ENCODE measurements at regions not wholly inside any gene's neighbourhood (a gene's known extent, or its start where the extent isn't known, plus 50 kb on each side); places are given as distances from the start of the nearest gene placed in this dataset.

DNA sequence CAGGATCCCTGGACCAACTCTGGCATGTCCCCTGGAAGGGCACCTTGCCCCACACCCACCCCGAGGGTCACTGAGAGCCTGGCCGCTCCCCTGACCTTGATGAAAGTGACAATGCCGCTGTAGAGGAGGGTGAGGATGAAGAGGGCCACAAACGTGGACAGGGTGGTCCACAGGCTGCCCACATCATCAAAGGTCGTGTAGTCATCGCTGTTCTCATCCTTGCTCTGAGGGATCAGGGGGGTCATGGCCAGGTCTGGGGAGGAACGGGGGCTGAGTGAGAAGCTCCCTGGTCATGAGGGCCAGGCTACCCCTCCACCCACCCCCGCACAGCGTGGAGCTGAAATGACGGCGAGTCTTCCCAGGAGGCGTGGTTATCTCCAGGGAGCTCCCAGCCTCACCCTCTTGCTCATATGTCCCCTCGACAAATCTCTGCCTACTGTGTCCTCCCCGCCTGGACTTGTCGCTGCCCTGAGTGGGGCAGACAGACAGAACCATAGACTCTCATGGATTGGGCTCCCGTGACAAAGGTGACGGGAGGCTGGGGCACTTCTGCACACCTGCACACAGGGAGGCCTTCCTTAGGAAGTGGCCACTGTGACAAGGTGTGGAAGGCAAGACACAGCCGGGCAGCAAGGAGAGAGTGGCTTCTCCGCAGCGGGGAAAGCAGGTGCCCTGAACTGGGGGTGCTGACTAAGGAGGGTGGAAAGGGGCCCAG is 311.1 kb downstream of the TMEM121 start:
- Histone ChIP-seq H3K9me3 (no peaks in the 10 kb centered on the region), H3K4me3 (no peak overlapping the region), H3K27ac (no peak overlapping the region), H3K4me1 (no peaks in the 10 kb centered on the region), H3K36me3 (ENCODE audit: insufficient read depth in 1 of 2, low read depth in 1 of 2) (no peaks in the 10 kb centered on the region), H3K27me3 (ENCODE audit: insufficient read depth in 3 of 3, low read length in 2 of 3) (no peaks in the 10 kb centered on the region)
- intact Hi-C loops (cut with DNase I), result no loop called here
- 83 to 85% (median 83%) methylated on average over 20 of the region's 20 CpGs for WGBS, 3 donors
- TF ChIP-seq, protein P1, sequence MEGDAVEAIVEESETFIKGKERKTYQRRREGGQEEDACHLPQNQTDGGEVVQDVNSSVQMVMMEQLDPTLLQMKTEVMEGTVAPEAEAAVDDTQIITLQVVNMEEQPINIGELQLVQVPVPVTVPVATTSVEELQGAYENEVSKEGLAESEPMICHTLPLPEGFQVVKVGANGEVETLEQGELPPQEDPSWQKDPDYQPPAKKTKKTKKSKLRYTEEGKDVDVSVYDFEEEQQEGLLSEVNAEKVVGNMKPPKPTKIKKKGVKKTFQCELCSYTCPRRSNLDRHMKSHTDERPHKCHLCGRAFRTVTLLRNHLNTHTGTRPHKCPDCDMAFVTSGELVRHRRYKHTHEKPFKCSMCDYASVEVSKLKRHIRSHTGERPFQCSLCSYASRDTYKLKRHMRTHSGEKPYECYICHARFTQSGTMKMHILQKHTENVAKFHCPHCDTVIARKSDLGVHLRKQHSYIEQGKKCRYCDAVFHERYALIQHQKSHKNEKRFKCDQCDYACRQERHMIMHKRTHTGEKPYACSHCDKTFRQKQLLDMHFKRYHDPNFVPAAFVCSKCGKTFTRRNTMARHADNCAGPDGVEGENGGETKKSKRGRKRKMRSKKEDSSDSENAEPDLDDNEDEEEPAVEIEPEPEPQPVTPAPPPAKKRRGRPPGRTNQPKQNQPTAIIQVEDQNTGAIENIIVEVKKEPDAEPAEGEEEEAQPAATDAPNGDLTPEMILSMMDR (IDR thresholded peaks at IDR 0.05), result no peak
- no peak for ATAC-seq
- DNase-seq, result no peak

DNA sequence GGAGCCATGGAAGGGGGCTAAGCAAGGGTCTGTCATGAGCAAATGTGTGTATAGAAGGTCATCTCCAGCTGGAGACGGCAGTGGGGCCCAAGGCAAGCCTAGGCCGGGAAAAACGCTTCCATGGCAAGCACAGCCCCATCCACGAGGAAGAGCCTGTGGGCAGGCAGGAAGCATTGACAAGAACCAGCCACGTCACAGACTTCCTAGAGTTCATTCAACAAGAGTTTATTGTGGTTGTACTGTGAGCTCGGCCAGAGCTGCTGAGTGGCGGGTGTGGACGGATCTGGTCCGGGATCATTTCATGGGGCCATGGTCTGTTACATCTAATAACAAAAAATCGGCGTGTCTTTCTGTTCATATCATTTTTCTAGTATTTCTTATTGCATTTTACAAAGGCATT is 311.7 kb downstream of the TMEM121 start:
- H3K36me3 ChIP-seq (ENCODE audit: insufficient read depth in 1 of 2, low read depth in 1 of 2), result no peaks in the 10 kb centered on the region
- WGBS, 3 donors, result 85 to 87% (median 87%) methylated on average over 11 of the region's 11 CpGs
- TF ChIP-seq, protein P1 (IDR thresholded peaks at IDR 0.05), result no peak
- H3K27ac ChIP-seq, result no peak overlapping the region
- H3K9me3 ChIP-seq, result no peaks in the 10 kb centered on the region
- no peaks in the 10 kb centered on the region for H3K4me1 ChIP-seq
- no peak overlapping the region for H3K4me3 ChIP-seq
- intact Hi-C loops (cut with DNase I), result no loop called here
- no peak for DNase-seq
- no peaks in the 10 kb centered on the region for H3K27me3 ChIP-seq (ENCODE audit: insufficient read depth in 3 of 3, low read length in 2 of 3)
- ATAC-seq, result no peak

DNA sequence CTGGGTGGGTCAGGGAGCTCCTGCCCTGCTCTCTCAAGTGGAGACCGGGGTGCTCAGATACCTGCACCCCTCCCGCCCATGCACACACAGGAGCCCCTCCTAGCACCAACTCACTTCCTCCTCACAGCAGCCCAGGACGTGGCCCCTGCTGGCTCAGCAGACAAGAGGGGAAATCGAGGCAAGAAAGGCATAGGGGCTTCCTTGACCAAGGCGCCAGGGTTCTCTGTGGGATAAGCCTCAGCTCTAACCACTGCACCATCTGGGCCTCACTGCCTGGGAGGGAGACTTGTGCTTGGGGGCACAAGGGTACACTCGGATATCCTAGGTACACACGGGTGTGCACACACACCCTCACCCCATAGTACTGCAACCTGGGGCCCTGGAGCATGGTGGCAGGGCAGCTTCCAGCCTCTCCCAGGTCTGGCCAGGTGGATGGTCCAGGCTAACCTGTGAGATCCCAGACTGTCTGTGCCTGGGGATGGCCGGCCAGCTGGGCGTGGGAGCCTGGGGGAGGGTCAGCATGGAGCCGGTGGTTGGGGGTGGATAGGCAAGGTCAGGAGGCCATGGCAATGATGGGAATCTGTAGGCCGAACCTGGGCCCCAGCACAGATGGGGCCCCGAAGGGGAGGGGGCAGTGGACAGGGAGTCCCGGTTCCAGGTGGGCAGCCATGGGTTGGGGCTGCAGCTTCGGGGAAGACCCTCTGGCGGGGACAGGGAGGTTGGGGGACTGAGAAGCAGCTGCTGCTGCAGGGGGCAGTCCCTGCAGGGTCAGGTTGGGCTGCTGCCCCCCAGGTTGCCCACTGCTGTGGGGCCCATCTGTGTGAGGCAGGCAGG is 312.4 kb downstream of the TMEM121 start:
- Histone ChIP-seq H3K4me3 (no peak overlapping the region), H3K9me3 (no peaks in the 10 kb centered on the region), H3K4me1 (no peaks in the 10 kb centered on the region), H3K27ac (no peak overlapping the region), H3K36me3 (ENCODE audit: insufficient read depth in 1 of 2, low read depth in 1 of 2) (no peaks in the 10 kb centered on the region), H3K27me3 (ENCODE audit: insufficient read depth in 3 of 3, low read length in 2 of 3) (no peaks in the 10 kb centered on the region)
- intact Hi-C loops (cut with DNase I), result no loop called here
- WGBS, 3 donors, result 82 to 85% (median 82%) methylated on average over 15 of the region's 15 CpGs
- ATAC-seq (no peak), DNase-seq (no peak)
- TF ChIP-seq, protein P1 (IDR thresholded peaks at IDR 0.05), result no peak

DNA sequence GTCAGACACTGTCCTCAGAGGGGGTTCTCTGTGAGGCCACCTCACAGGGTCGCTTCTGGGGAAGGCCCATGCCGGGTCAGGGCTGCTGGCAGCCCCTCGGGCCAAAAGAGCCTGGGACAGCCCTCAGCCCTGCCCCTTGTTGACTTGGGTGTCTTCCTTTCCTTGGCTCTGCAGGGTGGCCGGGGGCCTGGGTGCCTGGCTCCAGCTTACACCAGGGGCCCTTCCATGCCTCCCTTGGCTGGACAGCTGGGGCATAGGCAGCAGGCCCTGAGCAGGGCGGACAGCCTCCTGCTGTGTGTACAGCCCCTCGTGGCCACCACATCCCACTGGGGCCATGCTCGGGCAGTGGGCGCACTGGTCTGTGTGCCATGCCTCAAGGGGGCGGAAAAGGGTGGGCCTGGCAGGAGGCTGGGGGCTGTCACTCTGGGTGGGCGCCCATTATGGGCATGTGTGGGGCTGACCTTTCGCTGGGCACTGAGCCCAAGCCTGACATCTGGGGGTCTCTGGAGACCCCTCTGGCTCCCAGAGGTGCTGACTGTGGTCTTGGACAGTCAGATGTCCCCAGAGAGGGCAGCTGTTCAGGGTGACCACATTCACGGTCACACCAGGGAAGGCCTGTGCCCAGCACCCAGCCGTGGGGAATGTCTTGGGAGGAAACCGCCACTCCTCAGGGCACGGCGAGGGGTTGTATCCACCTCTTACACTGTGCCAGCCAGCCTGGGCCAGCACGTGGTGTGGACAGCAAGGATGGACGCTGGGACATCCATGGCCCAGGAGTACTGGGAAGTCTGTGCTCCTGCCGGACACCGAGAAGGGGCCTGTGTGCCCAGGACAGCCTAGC is 313.3 kb downstream of the TMEM121 start:
- no peaks in the 10 kb centered on the region for H3K4me1 ChIP-seq
- TF ChIP-seq, protein P1 (IDR thresholded peaks at IDR 0.05), result no peak
- DNase-seq (no peak), ATAC-seq (no peak)
- 83 to 90% (median 89%) methylated on average over 20 of the region's 20 CpGs for WGBS, 3 donors
- no peaks in the 10 kb centered on the region for H3K9me3 ChIP-seq
- H3K4me3 ChIP-seq, result no peak overlapping the region
- no peaks in the 10 kb centered on the region for H3K27me3 ChIP-seq (ENCODE audit: insufficient read depth in 3 of 3, low read length in 2 of 3)
- intact Hi-C loops (cut with DNase I), result no loop called here
- H3K36me3 ChIP-seq (ENCODE audit: insufficient read depth in 1 of 2, low read depth in 1 of 2), result no peaks in the 10 kb centered on the region
- H3K27ac ChIP-seq, result no peak overlapping the region
